GM23338 (cell line): ENCODE measurements at regions not wholly inside any gene's neighbourhood (a gene's known extent, or its start where the extent isn't known, plus 50 kb on each side); places are given as distances from the start of the nearest gene placed in this dataset.

Source experiments
- CREB1 ChIP-seq: fragments of 250-450 bp; sonication (Bioruptor Pico); IDR thresholded peaks from 2 replicates; pipeline ENCODE4 v1.5.0; 2020; ENCODE audit warnings: low read depth, mild to moderate bottlenecking, moderate library complexity
- EZH2 ChIP-seq: fragments of 200-600 bp; sonication (generic); IDR thresholded peaks from one replicate; pipeline ENCODE4 v1.8.0; 2017; ENCODE audit warnings: antibody characterized with exemption, mild to moderate bottlenecking, low read depth; ENCODE audit not compliant: unreplicated experiment
- EZH2phosphoT487 ChIP-seq: fragments of 200-600 bp; sonication (generic); IDR thresholded peaks from one replicate; pipeline ENCODE4 v1.8.1; 2018; ENCODE audit warnings: antibody characterized with exemption; ENCODE audit not compliant: unreplicated experiment
- JUNB ChIP-seq: IDR thresholded peaks from one replicate; pipeline ENCODE4 v1.6.1; 2016; ENCODE audit warnings: antibody characterized with exemption; ENCODE audit not compliant: unreplicated experiment
- POLR2AphosphoS5 ChIP-seq: IDR thresholded peaks from 2 replicates; pipeline ENCODE4 v1.6.1; 2016; ENCODE audit warnings: antibody characterized with exemption, low read depth
- STAT1 ChIP-seq: IDR thresholded peaks from one replicate; pipeline ENCODE4 v1.6.1; 2016; ENCODE audit warnings: antibody characterized with exemption; ENCODE audit not compliant: unreplicated experiment
- TF ChIP-seq, protein P1 (sequence below), 2 experiments: fragments of 200-600 bp in 1 of 2; sonication (generic) in 1 of 2; conservative IDR thresholded peaks; 2 replicates each; pipeline versions ENCODE4 v1.5.1 to v1.6.1; 2016 to 2017; ENCODE audit warnings: antibody characterized with exemption in 2 of 2, low read depth in 2 of 2, mild to moderate bottlenecking in 2 of 2, moderate library complexity in 1 of 2
- TF ChIP-seq, protein P2 (sequence below): IDR thresholded peaks from one replicate; pipeline ENCODE4 v1.6.1; 2018; ENCODE audit warnings: antibody characterized with exemption; ENCODE audit not compliant: unreplicated experiment
- TF ChIP-seq, protein P3 (sequence below): IDR thresholded peaks from 2 replicates; pipeline ENCODE4 v1.6.1; 2016; ENCODE audit warnings: antibody characterized with exemption
- TF ChIP-seq, protein P4 (sequence below): fragments of 250-450 bp; sonication (Bioruptor Pico); IDR thresholded peaks from 2 replicates; pipeline ENCODE4 v1.5.0; 2020; ENCODE audit warnings: mild to moderate bottlenecking, moderate library complexity

DNA sequence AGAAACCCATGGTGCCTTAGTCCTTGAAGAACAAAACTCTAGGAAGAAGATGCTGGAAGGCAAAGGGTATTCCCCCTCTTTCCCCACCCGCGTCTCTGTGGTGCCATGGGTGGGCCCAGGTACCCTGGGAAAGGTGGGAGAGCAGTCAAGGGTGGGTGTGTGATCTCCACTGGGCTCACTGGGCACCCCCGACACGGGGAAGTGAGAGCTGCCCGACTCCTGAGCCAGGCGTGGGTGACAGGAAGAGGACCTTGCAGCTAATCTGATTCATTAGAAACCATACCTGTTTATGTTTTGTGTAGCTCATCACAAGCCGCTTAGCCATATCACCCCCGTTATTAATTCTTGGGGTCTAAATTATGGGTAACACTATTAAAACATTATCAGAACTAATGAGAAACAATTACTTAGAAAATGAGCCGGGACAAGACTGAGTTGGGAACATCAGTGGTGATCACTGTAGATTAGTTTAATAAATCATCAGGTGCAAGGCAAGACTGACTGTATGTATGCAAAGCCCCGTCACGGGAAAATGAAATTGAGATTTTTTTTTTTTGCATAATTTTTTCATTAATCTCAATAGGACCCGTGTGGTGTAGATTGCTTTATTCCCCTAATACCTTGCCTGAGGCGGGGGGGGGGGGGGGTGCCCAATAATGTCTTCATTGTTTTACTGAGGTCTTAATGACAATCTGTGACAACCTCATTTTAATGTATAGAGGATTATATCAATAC lies 77.3 kb downstream of the ZIC5 start:
- TF ChIP-seq, protein P1, sequence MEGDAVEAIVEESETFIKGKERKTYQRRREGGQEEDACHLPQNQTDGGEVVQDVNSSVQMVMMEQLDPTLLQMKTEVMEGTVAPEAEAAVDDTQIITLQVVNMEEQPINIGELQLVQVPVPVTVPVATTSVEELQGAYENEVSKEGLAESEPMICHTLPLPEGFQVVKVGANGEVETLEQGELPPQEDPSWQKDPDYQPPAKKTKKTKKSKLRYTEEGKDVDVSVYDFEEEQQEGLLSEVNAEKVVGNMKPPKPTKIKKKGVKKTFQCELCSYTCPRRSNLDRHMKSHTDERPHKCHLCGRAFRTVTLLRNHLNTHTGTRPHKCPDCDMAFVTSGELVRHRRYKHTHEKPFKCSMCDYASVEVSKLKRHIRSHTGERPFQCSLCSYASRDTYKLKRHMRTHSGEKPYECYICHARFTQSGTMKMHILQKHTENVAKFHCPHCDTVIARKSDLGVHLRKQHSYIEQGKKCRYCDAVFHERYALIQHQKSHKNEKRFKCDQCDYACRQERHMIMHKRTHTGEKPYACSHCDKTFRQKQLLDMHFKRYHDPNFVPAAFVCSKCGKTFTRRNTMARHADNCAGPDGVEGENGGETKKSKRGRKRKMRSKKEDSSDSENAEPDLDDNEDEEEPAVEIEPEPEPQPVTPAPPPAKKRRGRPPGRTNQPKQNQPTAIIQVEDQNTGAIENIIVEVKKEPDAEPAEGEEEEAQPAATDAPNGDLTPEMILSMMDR (conservative IDR thresholded peaks at IDR 0.05; ENCODE audit: low read depth in 2 of 2) = no peak
- TF ChIP-seq JUNB (no peak), EZH2 (no peak), POLR2AphosphoS5 (no peak), STAT1 (no peak), CREB1 (no peak), EZH2phosphoT487 (no peak)
- TF ChIP-seq, protein P2, sequence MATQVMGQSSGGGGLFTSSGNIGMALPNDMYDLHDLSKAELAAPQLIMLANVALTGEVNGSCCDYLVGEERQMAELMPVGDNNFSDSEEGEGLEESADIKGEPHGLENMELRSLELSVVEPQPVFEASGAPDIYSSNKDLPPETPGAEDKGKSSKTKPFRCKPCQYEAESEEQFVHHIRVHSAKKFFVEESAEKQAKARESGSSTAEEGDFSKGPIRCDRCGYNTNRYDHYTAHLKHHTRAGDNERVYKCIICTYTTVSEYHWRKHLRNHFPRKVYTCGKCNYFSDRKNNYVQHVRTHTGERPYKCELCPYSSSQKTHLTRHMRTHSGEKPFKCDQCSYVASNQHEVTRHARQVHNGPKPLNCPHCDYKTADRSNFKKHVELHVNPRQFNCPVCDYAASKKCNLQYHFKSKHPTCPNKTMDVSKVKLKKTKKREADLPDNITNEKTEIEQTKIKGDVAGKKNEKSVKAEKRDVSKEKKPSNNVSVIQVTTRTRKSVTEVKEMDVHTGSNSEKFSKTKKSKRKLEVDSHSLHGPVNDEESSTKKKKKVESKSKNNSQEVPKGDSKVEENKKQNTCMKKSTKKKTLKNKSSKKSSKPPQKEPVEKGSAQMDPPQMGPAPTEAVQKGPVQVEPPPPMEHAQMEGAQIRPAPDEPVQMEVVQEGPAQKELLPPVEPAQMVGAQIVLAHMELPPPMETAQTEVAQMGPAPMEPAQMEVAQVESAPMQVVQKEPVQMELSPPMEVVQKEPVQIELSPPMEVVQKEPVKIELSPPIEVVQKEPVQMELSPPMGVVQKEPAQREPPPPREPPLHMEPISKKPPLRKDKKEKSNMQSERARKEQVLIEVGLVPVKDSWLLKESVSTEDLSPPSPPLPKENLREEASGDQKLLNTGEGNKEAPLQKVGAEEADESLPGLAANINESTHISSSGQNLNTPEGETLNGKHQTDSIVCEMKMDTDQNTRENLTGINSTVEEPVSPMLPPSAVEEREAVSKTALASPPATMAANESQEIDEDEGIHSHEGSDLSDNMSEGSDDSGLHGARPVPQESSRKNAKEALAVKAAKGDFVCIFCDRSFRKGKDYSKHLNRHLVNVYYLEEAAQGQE = no peak
- TF ChIP-seq, protein P3, sequence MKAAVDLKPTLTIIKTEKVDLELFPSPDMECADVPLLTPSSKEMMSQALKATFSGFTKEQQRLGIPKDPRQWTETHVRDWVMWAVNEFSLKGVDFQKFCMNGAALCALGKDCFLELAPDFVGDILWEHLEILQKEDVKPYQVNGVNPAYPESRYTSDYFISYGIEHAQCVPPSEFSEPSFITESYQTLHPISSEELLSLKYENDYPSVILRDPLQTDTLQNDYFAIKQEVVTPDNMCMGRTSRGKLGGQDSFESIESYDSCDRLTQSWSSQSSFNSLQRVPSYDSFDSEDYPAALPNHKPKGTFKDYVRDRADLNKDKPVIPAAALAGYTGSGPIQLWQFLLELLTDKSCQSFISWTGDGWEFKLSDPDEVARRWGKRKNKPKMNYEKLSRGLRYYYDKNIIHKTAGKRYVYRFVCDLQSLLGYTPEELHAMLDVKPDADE = no peak
- TF ChIP-seq, protein P4, sequence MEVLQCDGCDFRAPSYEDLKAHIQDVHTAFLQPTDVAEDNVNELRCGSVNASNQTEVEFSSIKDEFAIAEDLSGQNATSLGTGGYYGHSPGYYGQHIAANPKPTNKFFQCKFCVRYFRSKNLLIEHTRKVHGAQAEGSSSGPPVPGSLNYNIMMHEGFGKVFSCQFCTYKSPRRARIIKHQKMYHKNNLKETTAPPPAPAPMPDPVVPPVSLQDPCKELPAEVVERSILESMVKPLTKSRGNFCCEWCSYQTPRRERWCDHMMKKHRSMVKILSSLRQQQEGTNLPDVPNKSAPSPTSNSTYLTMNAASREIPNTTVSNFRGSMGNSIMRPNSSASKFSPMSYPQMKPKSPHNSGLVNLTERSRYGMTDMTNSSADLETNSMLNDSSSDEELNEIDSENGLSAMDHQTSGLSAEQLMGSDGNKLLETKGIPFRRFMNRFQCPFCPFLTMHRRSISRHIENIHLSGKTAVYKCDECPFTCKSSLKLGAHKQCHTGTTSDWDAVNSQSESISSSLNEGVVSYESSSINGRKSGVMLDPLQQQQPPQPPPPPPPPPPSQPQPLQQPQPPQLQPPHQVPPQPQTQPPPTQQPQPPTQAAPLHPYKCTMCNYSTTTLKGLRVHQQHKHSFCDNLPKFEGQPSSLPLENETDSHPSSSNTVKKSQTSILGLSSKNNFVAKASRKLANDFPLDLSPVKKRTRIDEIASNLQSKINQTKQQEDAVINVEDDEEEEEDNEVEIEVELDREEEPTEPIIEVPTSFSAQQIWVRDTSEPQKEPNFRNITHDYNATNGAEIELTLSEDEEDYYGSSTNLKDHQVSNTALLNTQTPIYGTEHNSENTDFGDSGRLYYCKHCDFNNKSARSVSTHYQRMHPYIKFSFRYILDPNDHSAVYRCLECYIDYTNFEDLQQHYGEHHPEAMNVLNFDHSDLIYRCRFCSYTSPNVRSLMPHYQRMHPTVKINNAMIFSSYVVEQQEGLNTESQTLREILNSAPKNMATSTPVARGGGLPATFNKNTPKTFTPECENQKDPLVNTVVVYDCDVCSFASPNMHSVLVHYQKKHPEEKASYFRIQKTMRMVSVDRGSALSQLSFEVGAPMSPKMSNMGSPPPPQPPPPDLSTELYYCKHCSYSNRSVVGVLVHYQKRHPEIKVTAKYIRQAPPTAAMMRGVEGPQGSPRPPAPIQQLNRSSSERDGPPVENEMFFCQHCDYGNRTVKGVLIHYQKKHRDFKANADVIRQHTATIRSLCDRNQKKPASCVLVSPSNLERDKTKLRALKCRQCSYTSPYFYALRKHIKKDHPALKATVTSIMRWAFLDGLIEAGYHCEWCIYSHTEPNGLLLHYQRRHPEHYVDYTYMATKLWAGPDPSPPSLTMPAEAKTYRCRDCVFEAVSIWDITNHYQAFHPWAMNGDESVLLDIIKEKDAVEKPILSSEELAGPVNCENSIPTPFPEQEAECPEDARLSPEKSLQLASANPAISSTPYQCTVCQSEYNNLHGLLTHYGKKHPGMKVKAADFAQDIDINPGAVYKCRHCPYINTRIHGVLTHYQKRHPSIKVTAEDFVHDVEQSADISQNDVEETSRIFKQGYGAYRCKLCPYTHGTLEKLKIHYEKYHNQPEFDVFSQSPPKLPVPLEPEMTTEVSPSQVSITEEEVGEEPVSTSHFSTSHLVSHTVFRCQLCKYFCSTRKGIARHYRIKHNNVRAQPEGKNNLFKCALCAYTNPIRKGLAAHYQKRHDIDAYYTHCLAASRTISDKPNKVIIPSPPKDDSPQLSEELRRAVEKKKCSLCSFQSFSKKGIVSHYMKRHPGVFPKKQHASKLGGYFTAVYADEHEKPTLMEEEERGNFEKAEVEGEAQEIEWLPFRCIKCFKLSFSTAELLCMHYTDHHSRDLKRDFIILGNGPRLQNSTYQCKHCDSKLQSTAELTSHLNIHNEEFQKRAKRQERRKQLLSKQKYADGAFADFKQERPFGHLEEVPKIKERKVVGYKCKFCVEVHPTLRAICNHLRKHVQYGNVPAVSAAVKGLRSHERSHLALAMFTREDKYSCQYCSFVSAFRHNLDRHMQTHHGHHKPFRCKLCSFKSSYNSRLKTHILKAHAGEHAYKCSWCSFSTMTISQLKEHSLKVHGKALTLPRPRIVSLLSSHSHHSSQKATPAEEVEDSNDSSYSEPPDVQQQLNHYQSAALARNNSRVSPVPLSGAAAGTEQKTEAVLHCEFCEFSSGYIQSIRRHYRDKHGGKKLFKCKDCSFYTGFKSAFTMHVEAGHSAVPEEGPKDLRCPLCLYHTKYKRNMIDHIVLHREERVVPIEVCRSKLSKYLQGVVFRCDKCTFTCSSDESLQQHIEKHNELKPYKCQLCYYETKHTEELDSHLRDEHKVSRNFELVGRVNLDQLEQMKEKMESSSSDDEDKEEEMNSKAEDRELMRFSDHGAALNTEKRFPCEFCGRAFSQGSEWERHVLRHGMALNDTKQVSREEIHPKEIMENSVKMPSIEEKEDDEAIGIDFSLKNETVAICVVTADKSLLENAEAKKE (CRISPR knock-in tag) = no peak
